B cell (primary cell): ENCODE measurements at regions not wholly inside any gene's neighbourhood (a gene's known extent, or its start where the extent isn't known, plus 50 kb on each side); places are given as distances from the start of the nearest gene placed in this dataset.

Source experiments
- ATAC-seq: fragments of 200-7000 bp; cut with Tn5 transposase; one replicate; pipeline ENCODE4 v1.10.0; 2021; ENCODE audit warnings: low read depth, mild to moderate bottlenecking, moderate number of reproducible peaks, moderate library complexity
- CTCF ChIA-PET: fragments of 350-600 bp; sonication (Branson Sonifier 250); formaldehyde crosslinking; loops from one replicate; lab custom pipeline; 2021; ENCODE audit warnings: antibody characterized with exemption, inconsistent platforms; lab: Charles Lee
- POLR2A ChIA-PET: fragments of 350-600 bp; sonication (Branson Sonifier 250); formaldehyde crosslinking; loops from one replicate; lab custom pipeline; 2021; ENCODE audit warnings: antibody characterized with exemption; lab: Charles Lee
- DNase-seq: peaks from one replicate; pipeline ENCODE4 v3.0.0; 2013
- H2AFZ ChIP-seq: 2 replicates; pipeline ENCODE4 v1.6.1; 2012; ENCODE audit warnings: mild to moderate bottlenecking, low read depth, low read length; ENCODE audit not compliant: insufficient read depth, poor library complexity, severe bottlenecking
- H3K27ac ChIP-seq, 2 donors: 1 replicate in 1 of 2; 2 replicates in 1 of 2; pipeline ENCODE4 v1.5.1; 2012 to 2013; ENCODE audit warnings: low read length in 2 of 2, mild to moderate bottlenecking in 2 of 2, moderate library complexity in 1 of 2
- H3K27me3 ChIP-seq, 4 experiments: fragments of 200-600 bp in 1 of 4; sonication (generic) in 1 of 4; replicated peaks in 1 of 4; 1 replicate in 2 of 4; 2 replicates in 2 of 4; pipeline versions ENCODE4 v1.6.1 to v1.7.0; 2013 to 2016; ENCODE audit warnings: low read length in 3 of 4, mild to moderate bottlenecking in 2 of 4, mixed read lengths in 1 of 4, moderate library complexity in 1 of 4; ENCODE audit not compliant: insufficient read depth in 4 of 4, control insufficient read depth in 3 of 4; ENCODE audit errors: control extremely low read depth in 1 of 4
- H3K36me3 ChIP-seq, 2 experiments: replicated peaks in 1 of 2; 1 replicate in 1 of 2; 2 replicates in 1 of 2; pipeline versions ENCODE4 v1.6.1 to v1.7.1; 2013; ENCODE audit warnings: low read length in 1 of 2; ENCODE audit not compliant: insufficient read depth in 2 of 2, control insufficient read depth in 1 of 2; ENCODE audit errors: control extremely low read depth in 1 of 2, extremely low read depth in 1 of 2
- H3K4me1 ChIP-seq, 2 donors: fragments of 200-600 bp in 1 of 2; sonication (generic) in 1 of 2; 1 replicate in 1 of 2; 2 replicates in 1 of 2; pipeline versions ENCODE4 v1.5.1 to v1.6.1; 2013 to 2017; ENCODE audit warnings: low read length in 2 of 2; ENCODE audit not compliant: control insufficient read depth in 2 of 2, insufficient read depth in 2 of 2
- H3K4me2 ChIP-seq: replicated peaks from 2 replicates; pipeline ENCODE3; 2012; ENCODE audit warnings: mild to moderate bottlenecking, low read depth, low read length; ENCODE audit not compliant: poor library complexity, severe bottlenecking
- H3K4me3 ChIP-seq, 5 experiments: fragments of 200-600 bp in 1 of 5; sonication (generic) in 1 of 5; 1 replicate in 3 of 5; 2 replicates in 2 of 5; pipeline versions ENCODE4 v1.5.1 to v1.7.0; 2011 to 2016; ENCODE audit warnings: low read length in 4 of 5, mild to moderate bottlenecking in 4 of 5, low read depth in 2 of 5, control low read depth in 1 of 5, moderate library complexity in 1 of 5; ENCODE audit not compliant: insufficient read depth in 1 of 5; ENCODE audit errors: control extremely low read depth in 1 of 5, extremely low read depth in 1 of 5
- H3K79me2 ChIP-seq: fragments of 200-600 bp; sonication (generic); one replicate; pipeline ENCODE4 v1.6.0; 2016; ENCODE audit warnings: low read length; ENCODE audit not compliant: control insufficient read depth, insufficient read depth
- H3K9ac ChIP-seq: fragments of 200-600 bp; sonication (generic); 2 replicates; pipeline ENCODE4 v1.6.1; 2017; ENCODE audit warnings: mild to moderate bottlenecking, low read length, moderate library complexity
- H3K9me3 ChIP-seq, 3 donors: one replicate each; pipeline versions ENCODE4 v1.6.1 to v1.7.1; 2013; ENCODE audit warnings: low read length in 2 of 3; ENCODE audit not compliant: control insufficient read depth in 2 of 3, insufficient read depth in 1 of 3; ENCODE audit errors: control extremely low read depth in 1 of 3
- H4K20me1 ChIP-seq: 2 replicates; pipeline ENCODE4 v1.6.0; 2012; ENCODE audit warnings: mild to moderate bottlenecking, low read length; ENCODE audit not compliant: insufficient read depth, control insufficient read depth, poor library complexity, severe bottlenecking
- H3K27ac Mint-ChIP-seq: one replicate; pipeline ENCODE4 v1.8.0; 2021; ENCODE audit warnings: mixed read lengths
- H3K27me3 Mint-ChIP-seq: one replicate; pipeline ENCODE4 v1.8.0; 2021; ENCODE audit warnings: mixed read lengths
- H3K4me1 Mint-ChIP-seq: one replicate; pipeline ENCODE4 v1.8.0; 2021; ENCODE audit warnings: mixed read lengths
- H3K4me3 Mint-ChIP-seq: one replicate; pipeline ENCODE4 v1.8.0; 2021; ENCODE audit warnings: mixed read lengths
- H3K9me3 Mint-ChIP-seq: one replicate; pipeline ENCODE4 v1.8.0; 2022; ENCODE audit warnings: mixed read lengths; ENCODE audit not compliant: insufficient read depth
- CTCF ChIP-seq: fragments of 200-600 bp; IDR thresholded peaks from one replicate; pipeline ENCODE4 v1.8.0; 2022; ENCODE audit warnings: antibody characterized with exemption, mild to moderate bottlenecking
- EZH2 ChIP-seq: IDR thresholded peaks from 2 replicates; pipeline ENCODE4 v1.6.1; 2012; ENCODE audit warnings: borderline replicate concordance, low read depth, mild to moderate bottlenecking, moderate library complexity, low read length; ENCODE audit not compliant: insufficient read depth, poor library complexity, severe bottlenecking
- WGBS: methylation state at CpG from one replicate; pipeline ENCODE4 v1.1.5; 2013; ENCODE audit warnings: missing lambda C conversion rate; ENCODE audit not compliant: insufficient coverage; 5-methylcytosine and 5-hydroxymethylcytosine counted together
- intact Hi-C: fragments of 100-400 bp; cut with micrococcal nuclease; formaldehyde crosslinking; loops from one replicate; pipeline ENCODE4 v1.10.0; 2022

- Mint-ChIP-seq H3K4me1 (no peaks in the 10 kb centered on the region), H3K4me3 (no peak overlapping the region), H3K27ac (no peak overlapping the region), H3K27me3 (no peaks in the 10 kb centered on the region), H3K9me3 (no peaks in the 10 kb centered on the region)
- Histone ChIP-seq H3K9ac (no peak overlapping the region), H3K4me2 (no peak overlapping the region), H3K9me3 (no peaks in the 10 kb centered on the region), H3K79me2 (no peaks in the 10 kb centered on the region), H3K27me3 (no peaks in the 10 kb centered on the region), H3K4me3 (no peak overlapping the region), H4K20me1 (no peaks in the 10 kb centered on the region), H3K27ac (no peak overlapping the region), H3K36me3 (no peaks in the 10 kb centered on the region), H2AFZ (no peak overlapping the region), H3K4me1 (no peaks in the 10 kb centered on the region)
- no CpG with 5 or more reads among the region's 1 CpG for WGBS
- ChIA-PET CTCF (interaction anchor here (1.2 kb wide), 1 partner anchor 10 kb away, joined by 11 read pairs; no protein-coding TSS in a partner anchor), POLR2A (no interaction called here)
- TF ChIP-seq EZH2 (no peak), CTCF (no peak)
- ATAC-seq: no peak
- DNase-seq: no peak
- intact Hi-C loops: no loop called here
Observed at GRCh38 chr2:191748528-191749180, 70.7 kb downstream of the NABP1 start.

GRCh38 chr2:191749181-191749540 lies 71.2 kb downstream of the NABP1 start:
- no peak for DNase-seq
- ChIA-PET POLR2A (no interaction called here), CTCF (interaction anchor here (0.9 kb wide), 1 partner anchor 9 kb away, joined by 3 read pairs; no protein-coding TSS in a partner anchor)
- Histone ChIP-seq H3K4me3 (no peak overlapping the region), H3K36me3 (no peaks in the 10 kb centered on the region), H3K27ac (no peak overlapping the region), H3K4me1 (no peaks in the 10 kb centered on the region), H4K20me1 (no peaks in the 10 kb centered on the region), H3K27me3 (no peaks in the 10 kb centered on the region), H3K9me3 (no peaks in the 10 kb centered on the region), H3K9ac (no peak overlapping the region), H3K79me2 (no peaks in the 10 kb centered on the region), H2AFZ (no peak overlapping the region), H3K4me2 (no peak overlapping the region)
- no peak for ATAC-seq
- 88% methylated on average over 2 of the region's 4 CpGs for WGBS
- H3K27me3 Mint-ChIP-seq: no peaks in the 10 kb centered on the region
- H3K4me3 Mint-ChIP-seq: no peak overlapping the region
- no peak for TF ChIP-seq CTCF
- TF ChIP-seq EZH2: no peak
- intact Hi-C loops: no loop called here
- no peaks in the 10 kb centered on the region for H3K4me1 Mint-ChIP-seq
- no peak overlapping the region for H3K27ac Mint-ChIP-seq
- no peaks in the 10 kb centered on the region for H3K9me3 Mint-ChIP-seq
